SKM-1 (cell line): ENCODE measurements at regions not wholly inside any gene's neighbourhood (a gene's known extent, or its start where the extent isn't known, plus 50 kb on each side); places are given as distances from the start of the nearest gene placed in this dataset.

Experiments
- DNase-seq: peaks from one replicate; lab custom pipeline; 2025; ENCODE audit not compliant: unreplicated experiment; lab: John Stamatoyannopoulos, UW

DNA sequence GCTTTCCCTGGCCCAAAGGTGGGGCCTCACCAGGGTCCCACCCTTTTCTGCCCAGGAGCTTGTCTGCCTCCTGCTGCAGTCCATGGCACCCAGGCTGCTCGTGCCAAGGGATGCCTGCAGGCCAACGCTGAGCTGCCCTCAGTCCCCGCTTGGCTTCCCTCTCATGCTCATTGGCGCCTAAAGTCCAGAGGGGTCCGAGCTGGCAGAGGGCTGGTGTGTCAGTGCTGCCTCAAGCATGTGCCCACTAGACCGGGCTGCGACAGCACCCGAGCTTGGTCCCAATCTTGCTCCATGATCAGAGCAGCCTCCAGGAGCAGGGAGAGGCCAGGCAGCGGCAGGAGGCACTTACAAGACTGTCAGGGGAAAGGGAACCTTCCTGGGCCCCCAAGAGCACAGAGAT, 287.0 kb downstream of the ICOS start:
- no peak for DNase-seq

DNA sequence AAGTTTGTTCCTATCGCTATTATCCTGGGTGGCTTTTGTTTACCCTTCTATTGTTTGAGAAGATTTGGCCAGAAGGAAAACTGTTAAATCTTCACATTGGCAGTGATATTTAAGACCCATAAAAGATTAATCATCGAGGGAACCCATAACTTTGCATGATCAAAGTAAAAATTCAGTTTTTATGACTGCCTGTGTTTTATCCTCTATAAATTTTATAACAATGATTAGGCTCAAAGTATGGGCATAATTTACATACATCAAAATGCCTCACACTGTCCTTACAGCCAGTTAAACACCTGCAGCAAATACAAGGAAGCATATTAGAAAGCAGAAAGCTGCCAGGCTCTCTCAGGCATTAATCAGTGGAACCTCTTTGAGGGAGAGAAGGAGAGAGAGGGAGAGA, 289.1 kb downstream of the ICOS start:
- DNase-seq: no peak

GRCh38 chr2:204226305-204226880, 289.8 kb downstream of the ICOS start:
- no peak for DNase-seq

DNA sequence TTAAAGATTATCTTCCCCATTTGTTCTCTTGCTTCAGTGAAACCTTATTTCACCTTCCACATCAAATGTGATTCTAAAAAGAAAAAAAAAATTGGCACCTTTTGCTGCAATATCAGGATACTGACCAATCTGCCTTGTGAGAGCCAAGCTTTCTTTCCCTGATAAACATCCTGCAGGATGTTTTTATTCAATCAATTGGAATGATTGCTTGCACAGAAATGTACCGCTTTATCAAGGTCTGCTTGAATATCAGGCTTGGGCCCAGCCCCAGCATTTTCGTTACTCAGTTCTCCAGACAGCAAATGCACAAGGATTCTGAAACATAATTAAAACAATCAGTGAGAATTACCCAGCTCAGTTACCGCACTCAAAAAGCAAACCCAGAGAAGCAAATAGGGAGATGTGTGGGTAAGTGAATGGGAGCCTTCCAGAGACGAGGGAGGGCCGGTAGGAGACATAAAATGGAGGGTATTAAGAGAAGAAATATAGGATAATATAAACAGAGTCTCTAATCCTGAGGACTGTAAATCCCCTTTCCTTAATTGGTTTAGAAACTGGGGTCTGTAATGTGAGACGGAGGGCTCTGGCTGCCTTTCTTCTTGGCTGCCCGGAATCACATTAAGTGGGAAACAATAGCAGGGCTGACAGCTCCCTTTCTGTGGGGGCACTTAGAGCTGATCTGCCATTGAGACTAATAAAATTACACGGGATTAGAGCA, 291.8 kb downstream of the ICOS start:
- no peak for DNase-seq

- no peak for DNase-seq
Observed at GRCh38 chr2:204234248-204234647, 297.7 kb downstream of the ICOS start.

- no peak for DNase-seq
Observed at GRCh38 chr2:204234879-204235278, 298.3 kb downstream of the ICOS start.

DNA sequence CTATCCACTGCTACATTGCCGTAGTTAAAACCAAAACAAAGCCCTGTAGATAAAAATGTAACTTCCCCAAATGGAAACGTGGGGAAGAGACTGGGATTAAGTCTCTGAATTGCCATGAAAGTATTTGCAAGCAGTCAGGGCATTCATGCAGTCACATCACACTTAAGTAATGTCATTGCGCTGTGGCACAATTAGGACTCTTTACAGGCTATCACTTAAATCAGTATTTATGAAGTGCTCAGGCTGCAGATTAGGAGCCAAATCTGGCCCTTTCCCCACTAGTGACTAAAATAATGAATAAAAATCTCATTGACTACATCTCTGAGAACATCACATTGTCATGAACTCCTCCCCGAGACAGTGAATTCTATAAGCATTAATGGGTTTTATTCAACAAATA, 300.9 kb downstream of the ICOS start:
- no peak for DNase-seq

- no peak for DNase-seq
Observed at GRCh38 chr2:204239411-204240165, 303.0 kb downstream of the ICOS start.

DNA sequence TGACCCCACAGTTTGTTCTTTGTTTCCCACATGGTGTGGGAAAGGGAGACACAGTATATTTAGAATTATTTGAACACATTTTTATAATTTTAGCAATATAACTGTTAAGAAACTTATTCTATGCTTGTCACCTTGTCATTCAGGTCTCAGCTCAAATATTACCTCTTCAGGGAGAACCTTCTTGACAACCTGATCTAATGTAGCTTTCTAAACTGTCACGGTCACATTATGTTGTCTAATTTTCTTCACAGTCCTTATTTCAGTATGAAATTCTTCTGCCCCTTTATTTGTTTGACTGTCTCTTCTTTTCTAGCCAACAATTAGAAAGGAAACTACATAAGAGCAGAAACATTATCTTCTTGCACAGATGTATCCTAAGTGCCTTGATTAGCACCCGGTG, 304.3 kb upstream of the PARD3B start:
- no peak for DNase-seq

- DNase-seq: no peak
Observed at GRCh38 chr2:204249437-204249836, 295.8 kb upstream of the PARD3B start.

GRCh38 chr2:204250692-204251091, 294.6 kb upstream of the PARD3B start:
- no peak for DNase-seq

DNA sequence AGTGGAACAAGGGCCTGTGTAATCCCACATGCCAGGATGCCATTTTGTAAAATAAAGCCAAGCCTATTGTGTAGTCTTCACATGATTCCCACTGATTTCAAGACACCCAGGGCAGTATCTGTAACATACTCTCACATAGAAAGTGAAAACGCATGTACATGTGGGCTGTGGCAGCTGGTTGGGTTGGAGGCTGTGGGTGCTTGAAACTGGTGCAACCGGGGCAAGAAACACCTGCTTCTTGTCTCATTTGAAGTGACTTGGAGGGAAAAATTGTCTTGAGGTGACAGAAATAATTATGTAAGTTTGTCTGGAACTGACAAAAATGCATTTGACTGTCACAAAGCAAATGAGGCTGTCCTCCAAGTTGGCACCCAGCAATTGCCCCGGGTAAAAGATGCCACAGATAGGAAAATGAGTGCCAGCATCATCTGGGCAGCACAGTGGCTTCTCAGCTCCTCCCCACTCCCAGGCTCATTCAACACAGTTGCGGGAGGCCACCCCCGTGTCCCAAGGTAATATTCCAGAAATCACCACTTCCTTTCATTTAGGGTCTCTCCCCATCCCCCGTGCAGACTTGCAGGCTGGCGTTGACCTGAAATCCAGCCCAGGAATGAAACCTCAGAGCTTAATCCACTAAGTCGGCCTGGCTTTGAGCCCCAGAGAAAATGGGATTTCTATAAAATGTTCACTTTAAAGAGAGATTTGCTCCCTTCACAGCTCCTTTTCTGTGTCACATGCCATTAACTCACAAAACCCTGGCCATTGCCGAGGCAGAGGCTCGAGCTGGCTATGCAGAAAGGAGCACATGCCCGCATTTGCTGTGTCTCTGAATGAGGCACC, 293.9 kb upstream of the PARD3B start:
- DNase-seq: no peak

DNA sequence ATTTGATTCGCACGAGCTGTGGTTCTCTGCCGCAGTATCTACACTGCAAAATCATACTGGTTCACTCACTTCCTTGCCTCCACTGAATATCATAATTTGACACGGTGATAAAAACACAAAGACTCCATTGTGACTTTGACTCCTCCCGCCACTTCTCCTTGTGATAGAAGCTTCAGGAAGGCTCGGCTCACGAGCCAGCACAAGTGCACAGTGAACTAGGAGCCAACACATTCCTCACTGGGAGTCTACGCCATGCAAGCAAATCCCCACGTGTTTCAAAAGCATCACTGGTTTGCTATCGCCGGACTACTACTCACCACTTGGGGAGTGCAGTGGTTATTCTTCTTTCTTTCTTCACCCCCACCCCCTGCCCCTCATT, 293.3 kb upstream of the PARD3B start:
- DNase-seq: no peak

GRCh38 chr2:204255071-204255470, 290.2 kb upstream of the PARD3B start:
- DNase-seq: no peak

DNA sequence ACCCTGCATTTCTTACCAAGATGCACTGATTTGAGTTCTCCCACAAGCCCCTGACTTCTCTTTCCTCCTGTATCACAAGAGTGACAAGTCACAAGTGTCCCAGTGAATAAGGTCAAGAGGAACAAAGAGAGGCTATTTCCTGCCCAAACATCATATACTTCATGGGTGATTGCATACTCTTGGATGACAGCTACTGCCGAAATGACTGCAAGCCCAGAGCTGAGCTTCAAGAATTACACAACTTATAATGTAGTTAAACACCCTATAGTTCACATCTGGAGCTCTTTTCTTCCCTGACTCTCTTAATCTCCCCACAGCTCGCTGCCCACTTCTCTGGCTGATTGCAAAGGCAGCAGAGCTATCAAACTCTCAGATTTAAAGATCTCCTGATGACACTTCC, 289.7 kb upstream of the PARD3B start:
- peak; percentile 43 for DNase-seq

GRCh38 chr2:204257781-204258180, 287.5 kb upstream of the PARD3B start:
- no peak for DNase-seq

DNA sequence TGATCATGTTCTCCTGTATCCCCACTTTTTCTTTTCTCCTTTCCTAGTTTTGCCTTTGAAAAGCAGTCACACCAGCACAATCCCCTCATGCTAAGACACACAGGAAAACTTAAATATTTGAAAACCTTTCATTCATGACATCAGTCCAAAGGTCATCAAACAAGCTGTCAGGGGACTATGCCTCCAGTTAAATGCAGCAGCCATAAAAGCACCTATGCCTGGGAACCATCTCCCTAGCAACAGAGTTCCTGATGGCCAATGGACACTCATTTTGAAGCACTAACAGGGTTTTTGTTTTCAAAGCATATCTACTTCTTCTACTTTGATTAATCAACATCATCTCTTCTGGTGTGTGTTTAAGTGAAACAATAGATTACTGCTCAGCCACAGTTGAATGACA, 286.4 kb upstream of the PARD3B start:
- DNase-seq: no peak

DNA sequence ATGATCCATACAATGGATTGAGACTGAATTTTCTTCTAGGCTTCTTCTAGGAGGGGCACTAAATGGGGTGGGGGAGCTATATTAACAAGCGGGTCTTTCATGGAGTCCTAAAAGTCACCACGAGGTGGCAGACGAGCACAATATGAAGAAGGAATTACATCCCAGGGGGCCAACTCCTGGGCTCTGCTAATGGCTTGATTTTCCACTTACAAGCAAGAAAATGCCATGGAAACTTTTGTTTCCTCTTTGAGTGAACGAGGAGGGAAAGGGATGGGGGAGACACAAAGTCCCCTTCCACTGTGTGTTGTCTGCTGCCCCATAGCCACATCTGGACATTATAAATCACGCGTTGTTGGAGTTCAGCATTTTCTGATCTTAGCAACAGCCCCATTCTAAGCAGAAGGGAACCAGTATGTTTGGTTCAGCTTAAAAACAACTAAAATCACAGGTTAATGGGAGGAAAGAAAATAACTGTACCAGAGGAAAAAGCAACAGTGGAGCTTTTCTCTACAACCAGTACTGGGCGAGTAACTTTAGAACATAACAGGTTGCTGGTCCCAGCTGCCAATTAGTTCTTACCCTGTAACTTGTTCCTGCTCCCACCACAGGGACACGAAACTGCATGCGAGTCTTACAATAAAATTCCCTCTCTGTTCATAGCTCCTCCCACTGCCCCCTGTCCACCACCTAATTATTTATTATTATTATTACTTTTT, 285.0 kb upstream of the PARD3B start:
- peak; percentile 17 for DNase-seq

- DNase-seq: no peak
Observed at GRCh38 chr2:204260901-204261300, 284.4 kb upstream of the PARD3B start.

DNA sequence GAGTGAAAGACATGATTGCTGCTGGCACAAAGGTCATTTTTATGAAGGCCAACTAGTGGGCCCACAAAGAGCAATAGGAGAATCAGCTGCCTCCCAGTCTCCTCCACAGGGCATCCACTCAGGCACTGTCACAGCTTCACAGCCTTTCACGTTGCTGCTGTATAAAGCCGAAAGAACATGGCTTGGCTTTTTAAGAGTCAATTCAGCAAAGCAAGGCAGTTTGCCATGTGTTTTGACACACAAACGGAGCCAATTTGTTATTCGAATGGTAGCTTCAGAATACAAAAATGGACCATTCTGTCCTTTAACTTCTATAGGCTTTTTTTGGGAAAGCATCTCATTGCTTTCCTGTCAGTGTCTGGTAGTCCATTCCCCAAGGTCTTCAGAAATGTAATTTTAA, 283.4 kb upstream of the PARD3B start:
- DNase-seq: no peak

DNA sequence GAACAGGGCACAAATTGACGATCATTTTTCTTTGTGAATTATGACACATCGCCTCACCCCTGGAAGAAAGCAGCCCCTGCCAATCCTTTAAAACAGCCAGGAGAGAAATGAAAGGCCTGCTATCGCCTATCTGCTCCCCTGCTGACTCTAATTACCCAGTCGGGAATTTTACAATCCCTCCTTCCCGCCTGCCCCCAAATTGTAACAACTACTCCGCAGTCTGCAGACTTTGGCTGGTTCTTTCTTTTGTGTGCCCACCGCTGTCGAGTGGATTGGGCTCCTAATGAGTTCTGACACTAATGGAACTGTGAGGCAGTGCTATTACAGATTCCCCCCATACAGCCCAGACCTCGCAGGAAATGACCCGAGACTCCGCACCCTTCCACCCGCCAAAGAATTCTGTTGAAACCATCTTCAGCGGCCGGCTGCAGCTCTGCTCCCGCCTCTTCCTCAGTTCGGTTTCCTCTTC, 281.2 kb upstream of the PARD3B start:
- no peak for DNase-seq
